SK-N-MC (cell line): ENCODE measurements at regions not wholly inside any gene's neighbourhood (a gene's known extent, or its start where the extent isn't known, plus 50 kb on each side); places are given as distances from the start of the nearest gene placed in this dataset.
"Not testable (repeated sequence)": the region's sequence is repeated elsewhere in the genome, so short reads cannot be mapped to it uniquely, and the experiment has no call there.

ENCODE experiments used
- EZH2 ChIP-seq: fragments of 200-600 bp; sonication (generic); IDR thresholded peaks from one replicate; pipeline ENCODE4 v1.6.1; 2017; ENCODE audit warnings: antibody characterized with exemption
- FOXP2 ChIP-seq: optimal IDR thresholded peaks from 2 replicates; pipeline ENCODE3; 2011; ENCODE audit warnings: mild to moderate bottlenecking, moderate library complexity; ENCODE audit not compliant: insufficient read depth; ENCODE audit errors: extremely low read length, control extremely low read depth
- POLR2AphosphoS5 ChIP-seq: IDR thresholded peaks from 2 replicates; pipeline ENCODE4 v1.6.1; 2012; ENCODE audit warnings: mild to moderate bottlenecking, low read depth, low read length, borderline replicate concordance

GRCh38 chr15:44842883-44843282 lies 106.6 kb downstream of the TRIM69 start:
- TF ChIP-seq POLR2AphosphoS5, EZH2, FOXP2: not testable (repeated sequence)
